ENCODE measurements at regions not wholly inside any gene's neighbourhood (a gene's known extent, or its start where the extent isn't known, plus 50 kb on each side); places are given as distances from the start of the nearest gene placed in this dataset.

- no peaks in the 10 kb centered on the region for H3K36me3 ChIP-seq (ENCODE audit: control insufficient read depth in 2 of 2, insufficient read depth in 2 of 2, low read length in 2 of 2)
- H3K27ac ChIP-seq (ENCODE audit: low read length): no peak overlapping the region
- H3K9ac ChIP-seq (ENCODE audit: low read length in 2 of 2): no peak overlapping the region
These were observed 661.7 kb downstream of the MCTP2 start for GRCh38 chr15:94893091-94893490.

GRCh38 chr15:94894056-94894455, 662.7 kb downstream of the MCTP2 start:
- Histone ChIP-seq H3K36me3 (ENCODE audit: control insufficient read depth in 2 of 2, insufficient read depth in 2 of 2, low read length in 2 of 2) (no peaks in the 10 kb centered on the region), H3K9ac (ENCODE audit: low read length in 2 of 2) (no peak overlapping the region), H3K9me3 (ENCODE audit: control insufficient read depth in 2 of 2, low read length in 2 of 2) (no peaks in the 10 kb centered on the region), H3K4me3 (ENCODE audit: low read length in 2 of 2) (no peak overlapping the region), H3K27me3 (ENCODE audit: control insufficient read depth in 1 of 2, insufficient read depth in 2 of 2, low read length in 2 of 2) (no peaks in the 10 kb centered on the region), H3K27ac (ENCODE audit: low read length) (no peak overlapping the region), H3K4me1 (ENCODE audit: control insufficient read depth, insufficient read depth, low read length) (no peaks in the 10 kb centered on the region)

More at GRCh38 chr15:94893091-94893490, 661.7 kb downstream of the MCTP2 start:
- Histone ChIP-seq H3K4me3 (ENCODE audit: low read length in 2 of 2) (no peak overlapping the region), H3K27me3 (ENCODE audit: control insufficient read depth in 1 of 2, insufficient read depth in 2 of 2, low read length in 2 of 2) (no peaks in the 10 kb centered on the region), H3K9me3 (ENCODE audit: control insufficient read depth in 2 of 2, low read length in 2 of 2) (no peaks in the 10 kb centered on the region), H3K4me1 (ENCODE audit: control insufficient read depth, insufficient read depth, low read length) (no peaks in the 10 kb centered on the region)

- peaks cover 0 to 13% of the 10 kb centered on the region in 2 donors for H3K9me3 ChIP-seq (ENCODE audit: control insufficient read depth in 2 of 2, low read length in 2 of 2)
- H3K9ac ChIP-seq (ENCODE audit: low read length in 2 of 2): no peak overlapping the region
- no peaks in the 10 kb centered on the region for H3K36me3 ChIP-seq (ENCODE audit: control insufficient read depth in 2 of 2, insufficient read depth in 2 of 2, low read length in 2 of 2)
- no peak overlapping the region for H3K27ac ChIP-seq (ENCODE audit: low read length)
- H3K4me1 ChIP-seq (ENCODE audit: control insufficient read depth, insufficient read depth, low read length): no peaks in the 10 kb centered on the region
- H3K27me3 ChIP-seq (ENCODE audit: control insufficient read depth in 1 of 2, insufficient read depth in 2 of 2, low read length in 2 of 2): no peaks in the 10 kb centered on the region
- H3K4me3 ChIP-seq (ENCODE audit: low read length in 2 of 2): no peak overlapping the region
These were observed 678.1 kb downstream of the MCTP2 start for GRCh38 chr15:94909510-94909909.

GRCh38 chr15:94910166-94910565, 678.8 kb downstream of the MCTP2 start:
- Histone ChIP-seq H3K4me1 (ENCODE audit: control insufficient read depth, insufficient read depth, low read length) (no peaks in the 10 kb centered on the region), H3K9me3 (ENCODE audit: control insufficient read depth in 2 of 2, low read length in 2 of 2) (peaks cover 0 to 13% of the 10 kb centered on the region in 2 donors), H3K36me3 (ENCODE audit: control insufficient read depth in 2 of 2, insufficient read depth in 2 of 2, low read length in 2 of 2) (no peaks in the 10 kb centered on the region), H3K27ac (ENCODE audit: low read length) (no peak overlapping the region), H3K27me3 (ENCODE audit: control insufficient read depth in 1 of 2, insufficient read depth in 2 of 2, low read length in 2 of 2) (no peaks in the 10 kb centered on the region), H3K4me3 (ENCODE audit: low read length in 2 of 2) (no peak overlapping the region), H3K9ac (ENCODE audit: low read length in 2 of 2) (no peak overlapping the region)

GRCh38 chr15:94912760-94913159, 681.4 kb downstream of the MCTP2 start:
- peaks cover 0 to 11% of the 10 kb centered on the region in 2 donors for H3K9me3 ChIP-seq (ENCODE audit: control insufficient read depth in 2 of 2, low read length in 2 of 2)
- no peak overlapping the region for H3K27ac ChIP-seq (ENCODE audit: low read length)
- H3K27me3 ChIP-seq (ENCODE audit: control insufficient read depth in 1 of 2, insufficient read depth in 2 of 2, low read length in 2 of 2): no peaks in the 10 kb centered on the region
- no peaks in the 10 kb centered on the region for H3K4me1 ChIP-seq (ENCODE audit: control insufficient read depth, insufficient read depth, low read length)
- H3K4me3 ChIP-seq (ENCODE audit: low read length in 2 of 2): no peak overlapping the region
- no peaks in the 10 kb centered on the region for H3K36me3 ChIP-seq (ENCODE audit: control insufficient read depth in 2 of 2, insufficient read depth in 2 of 2, low read length in 2 of 2)
- no peak overlapping the region for H3K9ac ChIP-seq (ENCODE audit: low read length in 2 of 2)

- H3K4me3 ChIP-seq (ENCODE audit: low read length in 2 of 2): no peak overlapping the region
- no peak overlapping the region for H3K9ac ChIP-seq (ENCODE audit: low read length in 2 of 2)
- H3K27ac ChIP-seq (ENCODE audit: low read length): no peak overlapping the region
These were observed 685.7 kb downstream of the MCTP2 start for GRCh38 chr15:94917068-94917467.

GRCh38 chr15:94921936-94922335, 690.6 kb downstream of the MCTP2 start:
- Histone ChIP-seq H3K27ac (ENCODE audit: low read length) (no peak overlapping the region), H3K4me1 (ENCODE audit: control insufficient read depth, insufficient read depth, low read length) (no peaks in the 10 kb centered on the region)

More at GRCh38 chr15:94917068-94917467, 685.7 kb downstream of the MCTP2 start:
- Histone ChIP-seq H3K36me3 (ENCODE audit: control insufficient read depth in 2 of 2, insufficient read depth in 2 of 2, low read length in 2 of 2) (no peaks in the 10 kb centered on the region), H3K9me3 (ENCODE audit: control insufficient read depth in 2 of 2, low read length in 2 of 2) (no peaks in the 10 kb centered on the region), H3K27me3 (ENCODE audit: control insufficient read depth in 1 of 2, insufficient read depth in 2 of 2, low read length in 2 of 2) (no peaks in the 10 kb centered on the region), H3K4me1 (ENCODE audit: control insufficient read depth, insufficient read depth, low read length) (no peaks in the 10 kb centered on the region)

GRCh38 chr15:94924057-94924456, 692.7 kb downstream of the MCTP2 start:
- no peak overlapping the region for H3K9ac ChIP-seq (ENCODE audit: low read length in 2 of 2)
- no peaks in the 10 kb centered on the region for H3K36me3 ChIP-seq (ENCODE audit: control insufficient read depth in 2 of 2, insufficient read depth in 2 of 2, low read length in 2 of 2)
- no peaks in the 10 kb centered on the region for H3K4me1 ChIP-seq (ENCODE audit: control insufficient read depth, insufficient read depth, low read length)
- no peak overlapping the region for H3K4me3 ChIP-seq (ENCODE audit: low read length in 2 of 2)
- H3K27me3 ChIP-seq (ENCODE audit: control insufficient read depth in 1 of 2, insufficient read depth in 2 of 2, low read length in 2 of 2): no peaks in the 10 kb centered on the region
- H3K27ac ChIP-seq (ENCODE audit: low read length): no peak overlapping the region
- H3K9me3 ChIP-seq (ENCODE audit: control insufficient read depth in 2 of 2, low read length in 2 of 2): no peaks in the 10 kb centered on the region

More at GRCh38 chr15:94921936-94922335, 690.6 kb downstream of the MCTP2 start:
- no peaks in the 10 kb centered on the region for H3K27me3 ChIP-seq (ENCODE audit: control insufficient read depth in 1 of 2, insufficient read depth in 2 of 2, low read length in 2 of 2)
- H3K9ac ChIP-seq (ENCODE audit: low read length in 2 of 2): no peak overlapping the region
- H3K36me3 ChIP-seq (ENCODE audit: control insufficient read depth in 2 of 2, insufficient read depth in 2 of 2, low read length in 2 of 2): no peaks in the 10 kb centered on the region
- no peak overlapping the region for H3K4me3 ChIP-seq (ENCODE audit: low read length in 2 of 2)
- H3K9me3 ChIP-seq (ENCODE audit: control insufficient read depth in 2 of 2, low read length in 2 of 2): no peaks in the 10 kb centered on the region

GRCh38 chr15:94924971-94925598, 693.7 kb downstream of the MCTP2 start:
- no peaks in the 10 kb centered on the region for H3K9me3 ChIP-seq (ENCODE audit: control insufficient read depth in 2 of 2, low read length in 2 of 2)
- H3K4me1 ChIP-seq (ENCODE audit: control insufficient read depth, insufficient read depth, low read length): no peaks in the 10 kb centered on the region
- no peak overlapping the region for H3K27ac ChIP-seq (ENCODE audit: low read length)
- H3K9ac ChIP-seq (ENCODE audit: low read length in 2 of 2): no peak overlapping the region
- no peak overlapping the region for H3K4me3 ChIP-seq (ENCODE audit: low read length in 2 of 2)
- H3K36me3 ChIP-seq (ENCODE audit: control insufficient read depth in 2 of 2, insufficient read depth in 2 of 2, low read length in 2 of 2): no peaks in the 10 kb centered on the region
- H3K27me3 ChIP-seq (ENCODE audit: control insufficient read depth in 1 of 2, insufficient read depth in 2 of 2, low read length in 2 of 2): no peaks in the 10 kb centered on the region

GRCh38 chr15:94925680-94926079, 694.3 kb downstream of the MCTP2 start:
- no peaks in the 10 kb centered on the region for H3K9me3 ChIP-seq (ENCODE audit: control insufficient read depth in 2 of 2, low read length in 2 of 2)
- H3K4me3 ChIP-seq (ENCODE audit: low read length in 2 of 2): no peak overlapping the region
- H3K27me3 ChIP-seq (ENCODE audit: control insufficient read depth in 1 of 2, insufficient read depth in 2 of 2, low read length in 2 of 2): no peaks in the 10 kb centered on the region
- H3K9ac ChIP-seq (ENCODE audit: low read length in 2 of 2): no peak overlapping the region
- H3K4me1 ChIP-seq (ENCODE audit: control insufficient read depth, insufficient read depth, low read length): no peaks in the 10 kb centered on the region
- H3K27ac ChIP-seq (ENCODE audit: low read length): no peak overlapping the region
- H3K36me3 ChIP-seq (ENCODE audit: control insufficient read depth in 2 of 2, insufficient read depth in 2 of 2, low read length in 2 of 2): no peaks in the 10 kb centered on the region

- no peaks in the 10 kb centered on the region for H3K36me3 ChIP-seq (ENCODE audit: control insufficient read depth in 2 of 2, insufficient read depth in 2 of 2, low read length in 2 of 2)
- H3K4me3 ChIP-seq (ENCODE audit: low read length in 2 of 2): no peak overlapping the region
- H3K4me1 ChIP-seq (ENCODE audit: control insufficient read depth, insufficient read depth, low read length): no peaks in the 10 kb centered on the region
- no peak overlapping the region for H3K27ac ChIP-seq (ENCODE audit: low read length)
- no peaks in the 10 kb centered on the region for H3K27me3 ChIP-seq (ENCODE audit: control insufficient read depth in 1 of 2, insufficient read depth in 2 of 2, low read length in 2 of 2)
- H3K9ac ChIP-seq (ENCODE audit: low read length in 2 of 2): no peak overlapping the region
- H3K9me3 ChIP-seq (ENCODE audit: control insufficient read depth in 2 of 2, low read length in 2 of 2): no peaks in the 10 kb centered on the region
These were observed 695.6 kb downstream of the MCTP2 start for GRCh38 chr15:94927003-94927402.
